Activated naive CD8-positive, alpha-beta T cell treated with anti-CD3 and anti-CD28 coated beads, Interleukin-2, amount 50 U/mL, for 16 hours (primary cell): ENCODE measurements at regions not wholly inside any gene's neighbourhood (a gene's known extent, or its start where the extent isn't known, plus 50 kb on each side); places are given as distances from the start of the nearest gene placed in this dataset.
"Not testable (repeated sequence)": the region's sequence is repeated elsewhere in the genome, so short reads cannot be mapped to it uniquely, and the experiment has no call there.

ENCODE experiments used
- DNase-seq: peaks from one replicate; pipeline ENCODE4 v3.0.0-alpha.2; 2020; ENCODE audit warnings: low read depth, low spot score

DNA sequence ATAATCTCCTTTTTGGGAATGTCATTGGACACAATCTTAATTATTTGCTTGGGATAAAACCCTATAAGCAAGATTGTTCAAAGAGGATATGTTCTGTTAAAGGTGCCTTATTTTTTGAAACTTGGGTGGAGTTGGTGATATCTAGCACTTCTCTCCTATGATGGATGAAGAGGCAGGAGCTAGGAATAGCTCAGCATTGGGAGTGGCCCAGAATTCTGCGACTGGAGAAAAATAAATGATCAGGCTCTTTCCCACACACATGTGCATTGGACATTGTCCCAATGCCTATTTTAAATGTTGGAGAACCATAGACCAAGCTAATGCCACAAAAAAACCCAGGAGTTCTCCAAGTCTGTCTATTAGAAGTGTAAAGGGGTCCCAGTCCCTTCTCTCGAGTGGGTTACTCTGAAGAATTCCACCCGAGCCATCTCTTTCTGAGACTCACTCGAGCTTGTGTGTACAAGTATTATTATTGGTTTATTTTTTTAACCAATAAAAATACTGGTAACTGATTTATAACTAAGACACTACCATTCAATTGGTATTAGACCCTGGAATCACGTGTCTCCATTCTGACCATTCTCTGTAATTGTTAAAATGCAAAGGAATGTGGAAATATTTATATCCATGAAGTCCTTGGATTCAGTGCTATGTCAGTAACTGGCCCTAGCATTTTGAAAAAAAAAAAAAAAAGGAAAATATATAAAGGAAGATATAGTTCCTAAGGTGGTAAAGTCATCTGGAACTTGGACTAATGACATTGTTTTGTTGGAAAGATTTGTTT, 437.5 kb upstream of the TMEM132C start:
- DNase-seq, result no peak

DNA sequence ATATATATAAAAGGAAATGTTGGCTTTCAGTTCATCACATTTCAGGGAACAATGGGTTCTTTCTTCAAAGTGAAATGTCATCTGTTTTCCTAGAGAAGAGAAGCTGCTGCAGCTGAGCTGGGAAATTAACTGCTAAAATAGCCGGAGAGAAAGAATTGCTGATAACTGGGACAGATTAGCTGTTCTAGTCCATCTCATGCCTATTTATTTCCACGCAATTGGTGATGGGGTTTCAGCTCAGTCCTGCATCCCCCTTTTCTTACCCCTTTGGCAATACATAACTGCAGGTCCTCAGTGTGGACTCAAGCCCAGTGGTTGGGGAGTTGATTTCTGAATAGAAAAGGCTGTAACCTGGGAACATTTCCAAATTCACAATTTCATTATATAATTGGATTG, 436.9 kb upstream of the TMEM132C start:
- DNase-seq, result no peak

DNA sequence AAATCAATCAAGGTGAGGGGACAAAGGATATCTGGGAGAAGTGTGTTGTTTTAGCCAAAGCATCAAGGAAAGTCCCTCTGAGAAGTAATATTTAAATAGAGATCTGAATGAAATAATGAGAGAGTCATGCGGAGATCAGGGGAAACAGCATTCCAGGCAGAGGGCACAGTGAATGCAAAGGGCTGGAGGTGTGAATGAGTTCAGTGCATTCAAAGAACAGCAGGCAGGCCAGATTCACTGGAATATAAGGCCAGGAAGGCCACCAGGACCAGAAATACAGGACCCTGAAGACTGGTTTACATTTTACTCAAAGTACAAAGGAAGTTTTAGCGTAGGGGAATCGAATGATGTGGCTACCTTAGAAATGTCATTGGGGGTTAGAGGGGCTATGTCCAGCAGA, 436.2 kb upstream of the TMEM132C start:
- DNase-seq, result no peak

DNA sequence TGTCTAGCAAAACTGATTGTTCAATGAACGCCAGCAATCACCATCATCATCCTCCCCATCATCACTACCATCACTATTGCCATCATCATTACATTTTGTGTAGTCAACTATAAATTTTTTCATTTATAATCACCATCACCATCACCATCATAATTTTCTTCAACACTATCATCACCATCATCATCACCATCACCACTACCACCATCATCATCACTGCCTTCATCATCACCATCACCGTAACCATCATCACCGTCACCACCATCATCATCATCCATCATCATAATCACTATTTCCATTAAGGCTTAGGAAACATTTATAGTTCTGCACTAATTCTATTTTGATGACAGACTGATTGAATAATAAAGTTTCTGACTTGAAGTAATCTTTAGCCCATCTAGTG, 434.8 kb upstream of the TMEM132C start:
- no peak for DNase-seq

DNA sequence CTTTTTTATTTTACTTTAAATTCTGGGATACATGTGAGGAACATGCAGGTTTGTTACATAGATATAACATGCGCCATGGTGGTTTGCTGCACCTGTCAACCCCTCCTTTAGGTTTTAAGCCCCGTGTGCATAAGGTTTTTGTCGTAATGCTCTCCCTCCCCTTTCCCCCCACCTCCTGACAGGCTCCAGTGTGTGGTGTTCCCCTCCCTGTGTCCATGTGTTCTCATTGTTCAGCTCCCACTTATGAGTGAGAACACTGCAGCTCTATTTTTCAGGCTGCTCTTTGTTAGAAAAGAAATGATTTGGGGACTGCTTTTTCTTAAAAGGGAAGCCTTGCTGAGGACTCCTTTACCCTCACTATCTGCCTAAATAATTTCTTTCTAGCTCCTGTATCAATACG, 430.2 kb upstream of the TMEM132C start:
- not testable (repeated sequence) for DNase-seq

DNA sequence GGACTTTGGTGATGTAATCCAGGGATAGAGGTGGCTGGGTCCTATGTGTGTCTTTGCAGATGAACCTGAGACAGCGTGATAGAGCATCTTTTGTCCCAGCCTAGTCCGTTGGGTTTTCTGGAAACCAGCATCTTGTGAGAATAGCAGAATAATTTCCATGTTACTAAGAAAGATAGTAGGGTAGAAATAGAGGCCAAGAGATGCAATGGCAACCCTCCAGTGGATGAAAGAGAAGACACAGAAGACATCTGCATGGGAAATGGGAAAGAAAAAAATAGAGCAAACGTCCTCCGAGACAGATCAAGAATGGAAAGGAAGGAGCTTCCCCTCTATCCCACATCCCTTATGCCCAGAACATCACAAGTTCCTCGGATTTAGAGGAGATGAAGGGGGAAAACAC, 409.3 kb upstream of the TMEM132C start:
- DNase-seq, result no peak

DNA sequence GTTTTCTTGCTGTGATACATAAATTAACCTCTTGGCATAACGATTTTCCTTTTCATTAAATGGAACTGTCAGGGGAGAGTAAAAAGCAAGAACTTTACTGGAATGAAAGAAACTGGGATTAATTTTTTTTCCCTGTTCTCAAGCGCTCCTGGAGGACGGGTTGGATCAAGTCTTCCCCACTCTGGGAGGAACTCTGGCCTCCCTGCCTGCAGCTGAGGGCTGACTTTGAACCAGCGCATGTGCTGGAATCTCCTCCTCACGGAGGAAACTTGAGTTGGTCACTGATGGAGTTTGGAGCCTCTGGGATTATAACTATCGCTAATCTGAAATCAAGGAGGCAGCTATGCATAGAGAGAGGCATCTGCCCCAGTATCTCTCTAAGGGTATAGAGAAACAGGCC, 406.4 kb upstream of the TMEM132C start:
- no peak for DNase-seq

DNA sequence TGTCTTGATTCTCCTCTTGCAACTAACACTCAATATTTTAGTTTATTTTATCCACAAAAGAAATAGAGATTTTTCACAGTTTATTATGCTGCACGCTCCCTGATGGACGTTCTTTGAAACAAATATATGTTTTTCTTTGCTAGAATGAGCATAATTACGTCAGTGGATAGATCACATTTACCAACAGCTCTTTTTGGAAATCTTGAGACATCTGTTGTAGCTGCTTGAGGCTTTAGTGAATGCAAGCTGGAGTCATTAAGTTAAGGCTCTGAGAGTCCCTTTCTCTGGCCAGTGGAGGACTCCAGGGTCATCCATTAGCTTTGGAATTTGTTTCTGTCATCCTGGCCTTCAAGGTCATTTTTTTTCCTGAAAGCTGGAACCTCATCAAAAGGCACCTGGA, 405.6 kb upstream of the TMEM132C start:
- no peak for DNase-seq

DNA sequence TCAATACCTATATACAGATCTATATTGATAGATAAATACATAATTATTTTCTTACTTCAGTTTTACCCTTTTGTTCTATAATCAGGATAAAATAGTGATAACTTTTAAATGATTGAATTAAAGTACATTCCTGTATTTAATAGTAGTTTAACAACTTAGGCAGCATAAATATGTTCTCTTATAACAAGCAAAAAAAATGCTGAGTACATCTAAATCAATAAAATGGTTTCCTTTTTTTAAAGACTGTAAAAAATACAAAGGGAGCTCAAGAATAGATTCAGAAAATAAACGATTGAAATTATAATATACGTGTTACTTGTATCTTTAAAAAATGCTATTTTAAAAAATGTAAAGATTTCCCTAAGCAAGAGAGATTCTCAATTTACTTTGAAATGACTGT, 393.7 kb upstream of the TMEM132C start:
- DNase-seq, result no peak

DNA sequence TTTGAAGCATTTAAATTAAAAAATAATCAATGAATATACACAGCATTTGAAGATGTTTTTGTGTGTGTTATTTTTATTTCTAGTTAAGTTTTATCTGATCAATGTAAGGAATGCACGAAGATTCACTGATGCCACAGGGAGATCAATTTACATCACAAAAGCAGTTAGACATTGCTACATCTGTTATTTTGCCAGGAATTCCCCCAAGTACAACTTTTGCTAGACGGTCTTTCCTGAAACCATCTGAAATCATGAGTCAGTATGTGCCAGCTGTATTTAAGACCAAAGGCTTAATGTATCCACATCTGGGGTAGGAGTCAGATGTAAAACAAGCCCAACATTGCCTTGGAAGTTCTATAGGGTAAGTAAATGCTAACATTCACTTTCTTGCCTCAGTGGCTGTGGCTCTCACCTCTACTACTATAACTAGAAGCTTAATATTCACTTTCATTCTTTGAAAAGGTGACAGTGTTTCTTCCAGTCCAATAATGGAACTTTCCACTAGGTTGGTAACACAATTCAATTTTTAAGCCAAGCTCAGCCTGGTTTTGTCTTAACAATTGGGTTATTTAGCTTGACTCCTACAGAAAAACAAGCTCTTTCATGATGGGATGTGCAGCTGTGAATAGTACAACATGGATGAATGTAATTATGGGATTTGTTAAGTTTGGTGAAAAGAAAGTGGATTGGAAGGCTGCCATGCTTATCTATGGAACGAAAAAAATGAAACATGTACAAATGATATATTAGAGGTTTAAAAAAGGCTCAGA, 385.4 kb upstream of the TMEM132C start:
- no peak for DNase-seq

DNA sequence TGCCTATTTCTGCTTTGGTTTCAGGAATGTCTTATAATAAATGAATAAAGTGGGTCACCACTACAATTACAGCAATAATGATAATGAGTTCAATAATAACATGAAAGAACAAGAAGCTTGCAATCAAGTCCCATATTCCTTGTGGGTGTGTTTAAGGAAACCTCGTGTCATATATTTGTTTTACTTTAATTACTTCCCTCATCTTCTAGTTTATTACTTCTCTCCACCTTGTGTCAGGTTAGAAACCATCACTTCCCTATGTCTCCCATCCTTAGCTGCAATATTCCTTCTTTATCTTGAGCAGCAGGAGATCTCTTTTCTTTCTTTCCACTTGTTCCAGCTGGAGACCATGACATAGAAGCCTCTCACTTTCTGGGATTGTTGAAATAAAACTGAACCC, 384.0 kb upstream of the TMEM132C start:
- no peak for DNase-seq

DNA sequence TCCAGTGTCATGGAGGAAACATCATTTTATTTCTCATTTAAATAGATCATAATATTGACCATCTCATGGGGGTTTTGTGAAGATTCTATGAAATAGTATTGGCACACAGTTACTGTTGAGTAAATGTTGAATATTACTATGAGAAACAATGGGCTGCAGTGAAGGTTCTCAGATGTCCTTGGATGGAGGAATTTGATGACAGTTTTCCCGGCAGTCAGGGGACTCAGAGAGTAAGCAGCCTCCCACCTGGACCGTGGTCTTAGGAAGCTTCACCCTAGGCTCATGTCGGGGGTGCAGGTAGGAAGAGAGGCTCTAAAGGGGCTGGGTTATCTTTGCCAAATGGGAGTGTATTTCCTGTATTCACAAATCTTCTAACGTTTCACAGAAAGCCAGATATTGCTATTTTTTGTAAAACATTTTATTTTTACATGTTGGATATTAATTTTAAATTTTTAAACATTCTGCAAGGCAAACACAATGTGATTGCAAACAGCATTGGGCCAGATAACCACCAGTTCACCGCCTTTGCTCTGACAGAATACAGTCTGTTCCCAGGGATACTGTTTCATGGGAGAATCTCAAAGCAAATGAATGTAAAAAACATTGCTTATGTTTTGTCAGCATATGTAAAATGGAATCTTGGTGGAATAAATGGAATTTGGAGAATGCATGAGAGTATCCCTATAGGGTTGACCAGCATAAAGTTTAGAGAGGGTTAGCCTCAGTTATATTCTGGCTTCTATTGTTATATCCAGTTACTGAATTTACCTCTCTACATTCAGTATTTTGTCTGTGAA, 380.8 kb upstream of the TMEM132C start:
- DNase-seq, result no peak

DNA sequence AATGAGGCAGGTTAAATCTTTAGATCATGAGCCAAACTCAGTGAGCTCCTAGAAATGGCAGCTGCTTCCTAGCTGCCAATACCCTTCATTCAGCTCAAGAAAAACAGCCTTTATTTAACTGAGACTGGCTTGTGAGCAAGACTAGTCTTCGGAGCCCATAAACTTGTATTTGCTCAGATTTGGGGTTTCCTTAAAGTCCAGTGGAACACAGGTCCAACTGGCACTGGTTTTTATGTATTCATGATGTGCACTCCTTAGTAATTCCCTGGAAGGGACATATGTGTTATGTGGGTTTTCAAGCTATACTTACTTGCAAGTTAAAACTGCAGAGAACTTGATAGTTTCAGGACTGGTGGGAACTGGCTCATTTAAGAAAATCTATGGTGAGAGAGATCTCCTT, 380.1 kb upstream of the TMEM132C start:
- DNase-seq, result no peak

DNA sequence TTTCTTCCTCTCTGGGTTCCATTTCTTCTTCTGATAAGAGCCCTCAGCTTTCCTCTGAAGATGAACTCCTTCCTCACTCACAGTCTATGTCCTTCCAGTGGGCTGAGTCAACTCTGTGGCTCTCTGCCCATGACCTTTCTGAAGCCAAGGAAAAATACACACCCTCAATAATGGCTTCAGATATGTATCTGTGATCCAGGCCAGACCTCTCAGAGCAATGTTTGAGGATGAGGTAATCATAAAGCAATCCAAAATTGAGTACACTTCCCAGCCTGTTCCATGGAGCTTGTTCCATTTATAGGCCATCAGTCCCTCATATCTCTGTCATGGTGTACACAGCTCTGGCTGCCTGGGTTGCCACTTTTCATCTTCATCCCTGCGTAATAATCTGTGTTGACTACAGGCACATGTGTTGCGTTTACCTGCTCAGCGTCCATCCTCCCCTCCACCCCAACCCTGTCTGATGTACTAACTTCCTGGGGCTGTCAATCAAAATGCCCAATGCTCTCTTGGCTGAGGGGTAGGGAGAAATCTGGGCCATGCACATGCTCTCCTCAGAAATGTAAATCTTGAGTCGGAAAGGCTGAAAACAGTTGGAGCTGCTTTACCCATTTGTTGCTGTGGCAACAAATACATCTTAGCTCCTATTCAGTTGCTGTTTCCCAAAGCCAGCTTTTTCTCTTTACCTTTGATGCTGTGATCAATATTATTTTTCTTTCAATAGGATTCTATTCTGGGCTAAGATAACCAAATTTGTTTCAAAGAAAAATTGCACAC, 377.8 kb upstream of the TMEM132C start:
- DNase-seq, result no peak

DNA sequence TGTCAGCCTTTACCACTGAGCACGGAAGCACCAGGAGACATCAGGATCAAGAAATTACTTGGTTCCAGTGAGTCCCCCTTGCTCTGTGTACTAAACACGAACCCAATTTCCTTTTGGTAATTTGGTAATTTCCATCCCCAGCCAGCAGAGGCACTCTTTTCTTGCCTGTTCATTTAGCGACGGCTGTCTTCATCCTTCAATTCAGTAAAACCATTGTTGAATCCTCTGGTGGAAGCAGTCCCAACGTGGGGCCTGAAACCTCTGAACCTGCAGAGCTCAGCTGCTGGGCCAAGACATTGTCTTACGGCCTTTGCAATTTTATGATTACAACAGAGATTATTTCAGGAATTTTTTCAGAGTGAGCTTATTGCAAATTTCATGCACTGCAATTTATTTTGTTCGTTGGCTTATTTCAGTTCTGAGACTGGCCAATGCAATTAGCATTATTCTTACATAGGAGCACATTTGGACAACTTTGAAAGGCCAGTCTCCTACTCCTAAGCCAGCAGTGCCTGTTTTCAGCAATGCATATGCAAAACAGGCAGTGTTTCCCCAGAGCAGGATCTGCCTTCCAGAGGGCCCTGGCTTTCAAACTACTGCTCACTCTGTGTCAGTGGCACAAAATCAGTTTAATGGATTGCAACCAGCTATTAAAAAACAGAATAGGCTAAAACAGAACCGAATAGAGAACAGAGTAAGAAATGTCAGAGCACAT, 372.9 kb upstream of the TMEM132C start:
- no peak for DNase-seq

DNA sequence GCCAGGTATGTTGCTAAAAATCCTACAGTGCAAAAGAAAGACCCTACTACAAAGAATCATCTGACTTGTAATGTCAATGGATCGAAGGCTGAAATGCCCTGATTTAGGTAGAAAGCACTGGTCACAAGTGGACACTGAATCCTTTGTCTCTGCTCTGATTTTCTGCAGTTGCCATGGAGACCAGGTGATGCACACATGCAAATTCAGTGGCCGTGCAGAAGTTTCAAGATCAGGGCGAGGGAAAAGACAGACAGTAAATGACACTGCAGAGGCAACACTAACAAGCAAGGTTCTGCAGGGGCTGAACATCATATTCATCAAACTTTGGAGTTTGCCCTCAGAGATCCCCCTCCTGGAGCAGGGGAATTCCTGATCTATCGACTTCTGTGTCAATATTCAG, 370.3 kb upstream of the TMEM132C start:
- DNase-seq, result no peak

DNA sequence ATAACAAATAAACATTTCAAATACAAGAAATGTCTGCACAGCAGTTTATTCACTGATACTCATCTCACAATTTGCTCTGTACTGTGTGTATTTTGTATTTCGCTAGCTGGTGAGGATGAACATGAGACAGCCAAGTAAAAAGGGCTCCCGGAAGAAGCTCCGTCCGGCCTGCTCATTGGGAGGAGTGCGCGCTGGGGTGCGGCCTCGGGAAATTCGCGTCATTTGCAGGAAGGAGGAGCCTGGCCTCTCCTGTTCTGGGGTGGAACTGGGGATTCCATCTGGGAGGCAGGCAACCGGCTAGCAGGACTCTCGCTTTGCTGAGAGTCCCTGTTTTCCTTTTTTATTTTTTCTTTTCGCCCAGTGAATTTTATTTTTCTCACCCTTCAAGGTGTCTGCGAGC, 368.4 kb upstream of the TMEM132C start:
- no peak for DNase-seq

DNA sequence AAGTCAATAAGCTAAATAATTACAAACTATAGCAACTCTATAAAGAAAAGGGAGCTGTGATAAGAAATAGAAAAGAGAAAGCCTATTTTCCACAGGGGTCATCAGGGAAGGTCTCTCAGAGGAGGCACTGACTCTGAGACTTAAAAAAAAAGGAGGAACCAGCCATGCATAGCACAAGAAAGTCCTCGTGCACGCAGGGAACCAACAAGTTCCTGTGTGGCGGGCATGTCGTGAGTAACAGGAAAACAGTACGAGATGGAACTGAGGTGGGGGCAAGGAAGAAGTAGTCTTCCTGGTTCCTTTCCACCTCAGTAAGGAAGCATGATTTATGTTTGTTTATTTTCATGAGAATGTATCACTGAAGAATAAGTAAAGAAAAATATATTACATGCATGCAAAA, 367.0 kb upstream of the TMEM132C start:
- no peak for DNase-seq

DNA sequence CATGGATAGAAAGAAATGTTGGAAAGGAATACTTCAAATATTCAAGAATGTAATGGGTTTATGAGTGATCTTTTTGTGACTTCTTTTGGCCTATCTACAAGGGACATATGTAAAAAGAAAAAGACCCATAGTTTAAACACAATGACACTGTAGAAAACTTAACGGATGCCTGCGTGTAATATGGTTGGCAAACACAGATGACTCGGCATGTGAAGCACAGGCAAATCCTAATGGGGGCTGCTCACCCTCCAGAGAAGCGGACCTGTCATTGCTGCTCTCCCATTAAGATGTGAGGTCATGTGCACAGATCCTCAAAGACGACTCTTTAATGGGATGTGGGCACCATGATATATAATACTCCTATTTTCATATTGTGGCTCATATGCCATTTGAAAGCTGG, 366.6 kb upstream of the TMEM132C start:
- no peak for DNase-seq

DNA sequence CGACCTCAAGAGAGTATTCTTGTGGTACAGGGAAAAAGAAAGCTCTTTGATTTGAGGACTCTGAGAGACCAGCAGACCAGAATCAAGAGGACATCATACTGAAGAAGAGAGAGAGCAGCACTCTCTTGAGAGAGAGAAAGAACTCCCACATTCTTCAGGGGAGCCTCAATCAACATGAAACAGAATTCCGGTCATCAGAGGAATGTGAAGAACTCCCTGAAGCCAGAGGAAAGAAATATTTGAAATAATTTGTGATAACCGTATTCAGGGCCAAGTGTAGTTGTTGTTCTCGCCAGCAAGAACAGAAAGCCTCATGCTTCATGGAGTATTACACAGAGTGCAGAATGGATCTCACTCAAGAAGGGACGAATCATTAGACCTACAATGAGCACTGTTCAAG, 363.8 kb upstream of the TMEM132C start:
- DNase-seq, result no peak

DNA sequence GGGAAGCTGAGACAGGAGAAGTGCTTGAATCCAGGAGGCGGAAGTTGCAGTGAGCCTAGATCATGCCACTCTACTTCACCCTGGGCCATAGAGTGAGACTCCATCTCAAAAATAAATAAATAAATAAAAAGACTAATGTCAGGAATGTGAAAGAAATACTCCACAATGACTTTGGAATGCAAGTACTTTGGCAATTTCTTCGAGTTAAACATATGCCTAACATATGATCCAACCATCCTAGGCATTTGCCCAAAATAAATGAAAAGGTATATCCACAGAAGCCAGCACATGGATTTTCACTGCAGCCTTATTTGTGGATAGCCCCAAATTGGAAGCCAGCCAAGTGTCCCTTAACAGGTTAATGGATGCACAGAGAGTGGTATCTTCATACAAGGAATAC, 357.9 kb upstream of the TMEM132C start:
- no peak for DNase-seq
